Coronary artery (tissue), 2 donors: ENCODE measurements at regions not wholly inside any gene's neighbourhood (a gene's known extent, or its start where the extent isn't known, plus 50 kb on each side); places are given as distances from the start of the nearest gene placed in this dataset.

Experiments used
- DNase-seq: peaks from one replicate; pipeline ENCODE4 v3.0.0-alpha.2; 2017; ENCODE audit warnings: low spot score
- H3K27ac ChIP-seq, 2 donors: fragments of 200-600 bp; sonication (generic); one replicate each; pipeline ENCODE4 v1.5.1; 2016 to 2019
- H3K4me3 ChIP-seq: fragments of 200-600 bp; sonication (generic); 2 replicates; pipeline ENCODE4 v1.5.1; 2016; ENCODE audit warnings: mild to moderate bottlenecking, moderate library complexity
- CTCF ChIP-seq: fragments of 200-600 bp; sonication (generic); IDR thresholded peaks from one replicate; pipeline ENCODE4 v1.5.1; 2019; ENCODE audit warnings: antibody characterized with exemption

- Histone ChIP-seq H3K4me3 (no peak overlapping the region), H3K27ac (no peak overlapping the region)
- DNase-seq, result no peak
- TF ChIP-seq CTCF, result no peak
These were observed 122.6 kb downstream of the CNTN3 start for GRCh38 chr3:74491874-74492273.

GRCh38 chr3:74489050-74489792, 125.2 kb downstream of the CNTN3 start:
- no peak for TF ChIP-seq CTCF
- H3K4me3 ChIP-seq, result no peak overlapping the region
- no peak overlapping the region for H3K27ac ChIP-seq
- no peak for DNase-seq

GRCh38 chr3:74479915-74480314, 134.5 kb downstream of the CNTN3 start:
- H3K4me3 ChIP-seq, result no peak overlapping the region
- H3K27ac ChIP-seq, result no peak overlapping the region
- DNase-seq, result no peak
- no peak for TF ChIP-seq CTCF

GRCh38 chr3:74470313-74470712, 144.1 kb downstream of the CNTN3 start:
- TF ChIP-seq CTCF, result no peak
- DNase-seq, result no peak
- Histone ChIP-seq H3K27ac (no peak overlapping the region), H3K4me3 (no peak overlapping the region)

GRCh38 chr3:74469713-74470112, 144.7 kb downstream of the CNTN3 start:
- DNase-seq, result no peak
- H3K4me3 ChIP-seq, result no peak overlapping the region
- no peak overlapping the region for H3K27ac ChIP-seq
- no peak for TF ChIP-seq CTCF

- no peak overlapping the region for H3K4me3 ChIP-seq
- H3K27ac ChIP-seq, result no peak overlapping the region
- DNase-seq, result no peak
- no peak for TF ChIP-seq CTCF
These were observed 145.3 kb downstream of the CNTN3 start for GRCh38 chr3:74469151-74469550.

- H3K4me3 ChIP-seq, result no peak overlapping the region
- DNase-seq, result no peak
- H3K27ac ChIP-seq, result no peak overlapping the region
- TF ChIP-seq CTCF, result no peak
These were observed 148.6 kb downstream of the CNTN3 start for GRCh38 chr3:74465715-74466410.
